Neutrophil (primary cell): ENCODE measurements at regions not wholly inside any gene's neighbourhood (a gene's known extent, or its start where the extent isn't known, plus 50 kb on each side); places are given as distances from the start of the nearest gene placed in this dataset.

Experiments
- H3K27ac ChIP-seq: fragments of 200-600 bp; sonication (generic); 2 replicates; pipeline ENCODE4 v1.5.1; 2016; ENCODE audit warnings: mild to moderate bottlenecking, moderate library complexity
- H3K27me3 ChIP-seq: fragments of 200-600 bp; sonication (generic); 2 replicates; pipeline ENCODE4 v1.6.0; 2016; ENCODE audit warnings: mild to moderate bottlenecking
- H3K36me3 ChIP-seq: fragments of 200-600 bp; sonication (generic); 2 replicates; pipeline ENCODE4 v1.5.1; 2017
- H3K4me1 ChIP-seq, 2 experiments: fragments of 200-600 bp in 1 of 2; sonication (generic) in 1 of 2; 1 replicate in 1 of 2; 2 replicates in 1 of 2; pipeline versions ENCODE4 v1.5.1 to v1.6.1; 2013 to 2016; ENCODE audit warnings: low read depth in 1 of 2, low read length in 1 of 2, mild to moderate bottlenecking in 1 of 2, moderate library complexity in 1 of 2; ENCODE audit not compliant: control insufficient read depth in 1 of 2, insufficient read depth in 1 of 2
- H3K4me3 ChIP-seq, 2 experiments: fragments of 200-600 bp in 1 of 2; sonication (generic) in 1 of 2; 1 replicate in 1 of 2; 2 replicates in 1 of 2; pipeline ENCODE4 v1.5.1; 2013 to 2016; ENCODE audit warnings: low read depth in 1 of 2, low read length in 1 of 2, mild to moderate bottlenecking in 1 of 2, moderate library complexity in 1 of 2
- H3K9me3 ChIP-seq: fragments of 200-600 bp; sonication (generic); 2 replicates; pipeline ENCODE4 v1.5.1; 2016
- CTCF ChIP-seq: fragments of 200-600 bp; sonication (generic); IDR thresholded peaks from 2 replicates; pipeline ENCODE4 v1.5.1; 2016; ENCODE audit warnings: antibody characterized with exemption

DNA sequence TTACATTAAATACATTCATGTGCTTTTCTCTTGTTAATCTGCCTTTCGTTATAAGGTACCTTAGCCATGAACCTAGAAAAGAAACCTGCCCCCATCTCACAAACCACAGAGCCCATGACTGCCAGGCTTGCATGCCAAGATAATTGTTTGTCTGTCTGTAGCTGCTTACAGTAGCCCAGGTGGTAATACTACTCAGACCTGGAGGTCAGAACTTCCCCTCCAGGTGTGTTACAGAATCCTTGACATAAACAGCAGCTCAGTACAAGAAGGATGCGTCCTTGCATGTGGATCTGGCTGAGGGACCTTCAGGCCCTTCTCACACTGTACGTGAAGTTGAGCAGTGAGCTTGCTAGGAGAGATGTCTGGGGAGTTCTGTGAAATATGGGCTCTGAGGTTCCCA, 291.4 kb downstream of the CSNK1G3 start:
- H3K9me3 ChIP-seq, result no peaks in the 10 kb centered on the region
- TF ChIP-seq CTCF, result no peak
- no peaks in the 10 kb centered on the region for H3K36me3 ChIP-seq
- H3K27ac ChIP-seq, result no peak overlapping the region
- no peak overlapping the region for H3K4me3 ChIP-seq
- H3K4me1 ChIP-seq, result no peaks in the 10 kb centered on the region
- H3K27me3 ChIP-seq, result no peaks in the 10 kb centered on the region

DNA sequence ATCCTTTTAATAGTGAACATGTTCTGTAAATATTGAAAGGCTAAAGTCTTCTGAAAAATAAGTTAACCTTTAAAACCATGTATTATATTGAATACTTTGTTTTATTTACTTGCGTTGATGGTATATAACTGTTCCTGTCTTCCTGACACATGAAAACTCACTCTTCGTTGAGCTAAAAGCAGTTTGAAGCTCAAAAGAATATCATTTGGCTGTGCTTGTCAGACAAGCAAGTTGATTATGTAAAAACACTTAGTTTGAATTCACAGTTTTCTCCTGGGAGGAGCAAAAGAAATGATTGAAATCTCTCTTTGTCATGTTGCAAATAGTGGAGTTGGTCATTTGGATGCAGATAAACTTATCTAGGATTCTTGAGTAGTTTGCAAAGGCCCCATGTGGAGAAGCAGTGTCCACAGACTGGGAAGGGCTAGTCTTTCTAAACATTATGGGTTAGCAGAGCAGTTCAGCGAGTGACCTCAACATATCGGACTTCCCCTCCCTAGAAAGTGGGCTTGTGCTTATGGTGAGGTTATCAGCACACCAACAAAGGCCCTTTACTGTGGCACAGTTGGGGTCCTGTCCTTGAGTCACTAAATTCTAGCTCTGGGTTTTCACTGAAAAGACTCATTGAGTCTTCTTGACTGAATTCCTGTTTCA, 290.4 kb downstream of the CSNK1G3 start:
- no peaks in the 10 kb centered on the region for H3K36me3 ChIP-seq
- TF ChIP-seq CTCF, result no peak
- H3K27me3 ChIP-seq, result no peaks in the 10 kb centered on the region
- H3K4me3 ChIP-seq, result no peak overlapping the region
- no peaks in the 10 kb centered on the region for H3K9me3 ChIP-seq
- no peak overlapping the region for H3K27ac ChIP-seq
- no peaks in the 10 kb centered on the region for H3K4me1 ChIP-seq

DNA sequence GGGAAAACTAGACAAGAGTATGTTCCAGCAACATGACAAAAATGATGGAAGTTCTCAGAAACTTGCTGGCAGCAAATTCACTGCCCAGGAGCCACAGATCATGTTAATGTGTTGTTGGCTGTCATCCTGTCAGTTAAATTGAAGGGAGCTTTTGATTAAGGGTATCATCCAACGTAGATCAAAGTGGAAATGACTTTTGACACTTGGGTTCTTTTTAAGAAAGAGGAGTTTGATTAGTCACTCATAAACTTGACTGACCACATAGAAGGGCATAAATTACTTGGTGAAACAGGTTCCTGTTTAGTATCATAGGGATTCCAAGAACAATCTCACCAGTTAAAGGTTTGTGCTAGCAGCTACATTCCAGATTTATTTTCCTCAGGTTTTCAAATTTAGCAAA, 288.7 kb downstream of the CSNK1G3 start:
- Histone ChIP-seq H3K27me3 (no peaks in the 10 kb centered on the region), H3K27ac (no peak overlapping the region), H3K4me3 (no peak overlapping the region), H3K36me3 (no peaks in the 10 kb centered on the region), H3K4me1 (no peaks in the 10 kb centered on the region), H3K9me3 (no peaks in the 10 kb centered on the region)
- TF ChIP-seq CTCF, result no peak

DNA sequence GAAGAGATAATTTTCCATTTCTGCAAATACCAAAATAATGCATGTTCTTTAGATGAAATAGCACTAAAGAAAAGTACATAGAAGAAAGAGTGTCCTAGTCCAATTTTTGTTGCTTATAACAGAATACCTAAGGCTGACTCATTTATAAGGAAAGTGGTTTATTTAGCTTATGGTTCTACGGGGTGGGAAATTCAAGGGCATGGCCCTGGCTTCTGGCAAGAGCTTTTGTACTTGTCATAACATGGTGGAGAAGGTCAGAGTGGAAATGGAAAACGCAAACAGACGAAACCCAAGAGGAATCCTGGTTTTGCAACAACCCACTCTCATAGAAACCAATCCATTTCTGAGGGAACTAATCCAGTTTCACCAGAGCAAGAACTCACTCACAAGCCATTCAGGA, 283.7 kb downstream of the CSNK1G3 start:
- no peak overlapping the region for H3K27ac ChIP-seq

GRCh38 chr5:123790226-123790625, 278.2 kb downstream of the CSNK1G3 start:
- Histone ChIP-seq H3K4me3 (no peak overlapping the region), H3K9me3 (no peaks in the 10 kb centered on the region), H3K36me3 (no peaks in the 10 kb centered on the region), H3K27ac (no peak overlapping the region), H3K27me3 (no peaks in the 10 kb centered on the region), H3K4me1 (no peaks in the 10 kb centered on the region)
- TF ChIP-seq CTCF, result no peak

More for the DNA sequence above, 283.7 kb downstream of the CSNK1G3 start:
- Histone ChIP-seq H3K36me3 (no peaks in the 10 kb centered on the region), H3K4me1 (no peaks in the 10 kb centered on the region), H3K27me3 (no peaks in the 10 kb centered on the region), H3K9me3 (no peaks in the 10 kb centered on the region), H3K4me3 (no peak overlapping the region)
- no peak for TF ChIP-seq CTCF
